Mucosa of gallbladder (tissue), 1 donor: ENCODE measurements at regions not wholly inside any gene's neighbourhood (a gene's known extent, or its start where the extent isn't known, plus 50 kb on each side); places are given as distances from the start of the nearest gene placed in this dataset.

Source experiments
- DNase-seq: peaks from one replicate; pipeline ENCODE4 v3.0.0-alpha.2; 2020; ENCODE audit warnings: low spot score
- donor health status: DM: no; HTN: no; CAD: no.

DNA sequence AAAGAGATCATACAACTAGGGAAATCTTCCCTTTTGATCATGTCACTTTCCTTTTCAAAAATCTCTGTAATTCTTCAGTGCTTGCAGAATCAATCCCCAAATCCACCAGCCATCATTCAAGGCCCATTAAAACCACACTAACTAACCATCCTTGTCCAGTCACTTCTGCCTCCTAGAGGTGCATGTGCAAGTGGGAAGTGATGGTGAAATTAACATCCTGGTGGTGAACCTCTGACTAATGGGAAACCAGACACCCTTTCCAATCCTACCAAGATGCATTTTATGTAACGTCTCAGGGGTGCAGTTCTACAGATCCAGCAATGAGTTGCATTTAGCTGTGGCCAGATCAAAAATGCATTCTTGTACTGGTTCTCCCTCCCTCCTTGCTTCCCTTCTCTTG lies 341.8 kb downstream of the RAPGEF2 start:
- no peak for DNase-seq

DNA sequence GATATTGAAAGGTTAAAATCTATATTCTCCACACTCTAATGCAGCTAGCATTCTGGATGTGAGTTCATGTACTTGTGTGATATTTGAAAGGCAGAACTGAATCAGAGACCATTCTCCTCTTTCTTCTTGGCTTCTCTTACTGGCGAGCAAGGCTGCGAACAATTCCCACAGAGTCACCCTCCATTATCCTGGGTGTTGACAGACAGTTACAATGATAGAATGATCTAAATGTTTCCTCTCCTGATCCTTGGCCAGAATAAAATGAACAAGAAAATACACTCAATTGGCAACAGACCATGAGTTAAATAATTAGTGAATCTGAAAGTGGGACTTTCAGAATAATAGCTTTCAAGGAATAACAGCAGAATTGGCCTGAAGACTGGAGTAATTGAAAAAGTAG lies 342.8 kb downstream of the RAPGEF2 start:
- DNase-seq, result no peak

DNA sequence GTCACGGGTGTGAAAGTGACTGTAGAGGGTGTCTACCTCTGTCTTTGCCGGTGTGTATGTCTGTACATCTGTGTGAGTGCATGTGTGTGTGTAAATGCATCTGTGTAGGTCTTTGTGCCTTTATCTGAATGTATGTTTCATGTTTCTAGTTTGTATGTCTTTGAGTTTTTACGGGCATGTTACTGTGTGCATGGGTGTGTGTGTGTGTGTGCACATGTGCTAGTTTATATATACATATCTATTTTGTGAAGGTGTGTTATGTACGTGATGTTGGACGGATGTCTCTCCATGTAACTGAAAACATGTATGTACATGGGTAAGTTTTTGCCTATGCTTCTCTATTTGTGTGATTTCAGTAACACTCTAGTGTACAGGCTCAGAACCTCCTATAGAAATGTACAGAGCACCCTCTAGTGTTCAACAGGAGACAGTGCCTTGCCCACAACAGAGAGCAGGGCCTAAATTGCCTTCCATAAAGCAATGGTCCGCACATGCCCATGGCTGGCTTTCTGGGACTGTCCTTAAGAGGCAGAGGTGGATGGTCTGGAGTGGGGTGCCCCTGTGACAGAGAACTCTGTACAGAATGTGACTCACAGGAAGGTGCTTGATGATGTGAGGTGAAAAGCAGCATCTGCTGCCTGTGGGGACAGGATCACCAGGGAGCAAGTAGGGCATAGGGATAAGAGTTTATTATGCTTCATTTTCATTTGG lies 343.5 kb downstream of the RAPGEF2 start:
- DNase-seq, result peak; percentile 22

DNA sequence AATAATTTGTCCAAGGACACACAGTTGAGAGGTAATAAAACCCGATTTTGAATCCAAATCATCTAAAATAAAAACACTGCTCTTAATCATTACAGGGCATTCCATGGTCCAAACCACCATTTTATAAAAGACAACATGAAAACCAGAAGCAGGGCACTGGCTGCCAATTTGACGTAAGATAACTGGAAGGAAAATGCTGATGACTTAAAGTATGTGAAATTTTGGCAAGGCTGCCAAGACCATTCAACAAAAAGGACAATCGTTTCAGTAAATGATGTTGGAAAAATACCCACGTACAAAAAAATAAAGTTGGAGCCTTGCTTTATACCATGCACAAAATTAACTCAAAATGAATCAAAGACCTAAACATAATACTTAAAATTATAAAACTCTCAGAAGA lies 344.4 kb downstream of the RAPGEF2 start:
- DNase-seq, result no peak

DNA sequence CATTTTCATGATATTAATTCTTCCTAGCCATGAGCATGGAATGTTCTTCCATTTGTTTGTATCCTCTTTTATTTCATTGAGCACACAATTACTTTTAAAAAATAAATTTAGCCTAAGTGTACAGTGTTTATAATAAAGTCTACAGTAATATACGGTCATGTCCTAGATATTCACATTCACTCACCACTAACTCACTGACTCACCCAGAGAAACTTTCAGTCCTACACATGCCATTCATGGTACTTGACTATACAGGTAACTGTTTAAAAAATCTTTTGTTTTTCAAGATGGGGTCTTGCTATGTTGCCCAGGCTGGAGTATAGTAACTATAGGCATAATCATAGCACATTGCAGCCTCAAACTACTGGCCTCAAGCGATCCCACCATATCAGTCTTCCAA lies 348.1 kb downstream of the RAPGEF2 start:
- no peak for DNase-seq

DNA sequence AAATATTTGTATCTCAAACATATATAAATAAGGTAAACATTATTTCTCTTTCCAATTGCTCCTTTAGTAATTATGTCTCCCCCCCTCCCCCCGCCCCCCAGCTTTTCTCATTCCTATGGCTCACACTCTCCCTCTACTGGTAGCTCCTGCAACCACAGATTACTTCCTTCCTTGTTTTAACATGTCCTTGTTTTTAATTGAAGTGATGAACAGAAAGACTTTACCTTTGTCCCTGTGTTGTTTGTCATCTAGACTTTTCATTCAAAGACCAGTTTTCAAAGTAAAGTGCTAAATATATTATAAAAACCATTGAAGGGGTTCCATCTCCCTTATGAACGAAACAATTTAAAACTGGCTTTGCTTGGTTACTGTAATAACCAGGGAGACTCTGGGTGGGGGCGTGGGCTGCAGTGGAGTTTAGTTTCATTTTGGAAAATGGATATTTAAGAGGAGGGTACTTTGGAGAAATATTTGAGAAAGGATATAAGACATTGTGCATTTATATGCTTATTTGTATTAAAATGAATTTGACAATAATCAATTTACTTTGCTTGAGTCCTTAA lies 352.9 kb downstream of the RAPGEF2 start:
- DNase-seq, result no peak

DNA sequence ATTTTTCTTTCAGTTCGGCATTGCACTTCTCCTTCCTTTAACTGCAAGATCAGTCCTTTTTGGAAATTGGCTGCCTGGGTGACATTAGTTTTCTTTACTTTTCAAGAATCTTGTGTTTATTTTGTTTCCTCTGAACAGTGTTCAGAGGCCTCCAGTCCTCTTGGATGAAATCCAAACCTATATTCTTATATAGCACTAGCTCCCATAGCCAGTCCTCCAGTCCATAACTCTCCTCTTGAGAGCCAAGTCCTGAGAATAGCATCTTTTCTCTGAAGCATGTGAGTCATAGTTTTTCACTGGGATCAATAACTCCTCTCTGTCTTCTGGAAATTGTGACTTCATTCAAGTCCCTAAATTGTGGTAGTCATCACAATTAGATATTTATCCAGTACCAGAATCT lies 357.5 kb downstream of the RAPGEF2 start:
- no peak for DNase-seq

DNA sequence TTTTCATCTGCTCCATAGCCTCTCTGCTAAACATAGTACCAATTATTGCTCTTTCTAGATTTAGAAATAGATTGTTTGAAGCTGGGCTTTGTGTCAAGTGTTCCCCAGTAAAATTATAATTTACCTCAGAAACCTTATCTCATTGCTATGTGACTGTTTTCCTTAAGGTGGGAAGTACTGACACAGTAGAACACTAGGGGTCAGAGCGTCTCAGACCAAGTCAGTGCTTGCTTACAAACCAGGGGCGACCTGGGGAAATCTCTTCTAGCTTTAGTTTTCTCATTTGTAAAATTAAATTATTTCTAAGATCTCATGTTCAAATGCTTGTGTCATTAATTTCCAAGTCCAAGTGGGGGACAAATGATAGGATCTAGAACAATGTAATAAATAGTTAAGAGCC lies 360.4 kb downstream of the RAPGEF2 start:
- no peak for DNase-seq

DNA sequence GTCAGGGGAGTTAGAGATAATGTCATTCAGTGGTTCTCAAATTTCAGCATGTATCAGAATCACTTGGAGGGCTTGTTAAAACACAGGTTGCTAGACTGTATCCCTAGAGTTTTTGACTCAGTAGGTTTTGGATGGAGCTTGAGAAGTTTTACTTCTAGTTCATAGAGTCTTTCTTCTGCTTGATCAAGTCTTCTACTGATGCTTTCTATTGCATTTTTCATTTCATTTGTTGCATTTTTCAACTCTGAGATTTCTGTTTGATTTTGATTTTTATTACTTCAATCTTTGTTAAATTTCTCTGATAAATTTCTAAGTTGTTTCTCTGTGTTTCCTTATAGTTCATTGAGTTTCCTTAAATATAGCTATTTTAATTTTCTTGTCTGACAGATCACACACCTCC lies 361.4 kb downstream of the RAPGEF2 start:
- no peak for DNase-seq

DNA sequence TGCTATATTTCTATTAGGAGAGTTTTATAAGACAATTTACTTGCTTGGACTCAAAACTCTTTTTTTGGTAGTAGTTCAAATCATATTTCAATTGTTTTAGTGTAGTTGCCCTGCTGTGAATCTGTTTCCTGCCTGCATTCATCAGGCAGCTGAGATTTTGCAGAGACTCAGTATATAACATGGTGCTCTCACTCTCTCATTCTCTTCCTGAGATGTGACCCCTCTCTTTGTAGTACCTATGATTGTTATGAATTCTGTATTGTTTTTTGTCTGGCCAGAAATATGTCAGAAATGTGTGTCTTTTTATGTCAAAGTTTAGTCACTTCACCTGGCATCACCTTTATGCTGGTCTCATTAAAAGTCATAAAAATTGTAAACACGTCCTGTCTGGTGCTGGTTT lies 374.0 kb downstream of the RAPGEF2 start:
- DNase-seq, result no peak

DNA sequence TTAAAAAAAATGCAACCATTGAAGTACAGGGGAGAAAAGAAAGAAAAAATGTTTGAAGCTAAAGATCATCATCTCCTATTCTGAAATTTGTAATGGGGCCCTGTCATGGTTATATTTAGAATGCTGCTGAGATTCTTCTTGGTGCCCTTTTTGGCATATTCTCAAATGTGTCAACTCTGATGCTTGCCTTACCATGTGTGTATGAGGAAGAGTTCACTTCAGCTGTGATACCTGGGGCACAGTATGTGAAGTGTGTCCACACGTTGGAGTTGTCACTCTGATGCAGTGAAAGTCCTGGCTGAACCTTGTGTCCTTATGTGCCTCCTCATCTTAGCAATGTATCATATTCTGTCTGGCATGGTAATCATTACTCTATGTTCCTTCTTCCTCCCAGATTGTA lies 377.9 kb downstream of the RAPGEF2 start:
- DNase-seq, result no peak

DNA sequence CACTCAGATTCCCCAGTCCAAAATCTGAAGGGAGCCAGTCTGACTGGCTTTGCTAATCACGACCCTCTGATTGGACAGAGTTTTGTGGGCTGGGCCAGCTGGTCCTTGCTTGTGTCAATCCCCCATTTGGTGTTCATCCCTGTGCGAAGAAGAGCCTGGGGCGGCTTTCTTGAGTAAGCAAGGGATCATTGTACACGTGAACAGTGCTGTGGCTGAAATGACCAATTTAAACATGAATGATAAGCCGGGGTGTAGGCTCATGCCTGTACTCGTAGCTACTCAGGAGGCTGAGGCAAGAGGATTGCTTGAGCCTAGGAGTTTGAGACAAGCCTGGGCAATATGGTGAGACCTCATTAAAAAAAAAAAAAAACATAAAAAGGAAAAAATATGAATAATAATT lies 379.1 kb downstream of the RAPGEF2 start:
- DNase-seq, result no peak

DNA sequence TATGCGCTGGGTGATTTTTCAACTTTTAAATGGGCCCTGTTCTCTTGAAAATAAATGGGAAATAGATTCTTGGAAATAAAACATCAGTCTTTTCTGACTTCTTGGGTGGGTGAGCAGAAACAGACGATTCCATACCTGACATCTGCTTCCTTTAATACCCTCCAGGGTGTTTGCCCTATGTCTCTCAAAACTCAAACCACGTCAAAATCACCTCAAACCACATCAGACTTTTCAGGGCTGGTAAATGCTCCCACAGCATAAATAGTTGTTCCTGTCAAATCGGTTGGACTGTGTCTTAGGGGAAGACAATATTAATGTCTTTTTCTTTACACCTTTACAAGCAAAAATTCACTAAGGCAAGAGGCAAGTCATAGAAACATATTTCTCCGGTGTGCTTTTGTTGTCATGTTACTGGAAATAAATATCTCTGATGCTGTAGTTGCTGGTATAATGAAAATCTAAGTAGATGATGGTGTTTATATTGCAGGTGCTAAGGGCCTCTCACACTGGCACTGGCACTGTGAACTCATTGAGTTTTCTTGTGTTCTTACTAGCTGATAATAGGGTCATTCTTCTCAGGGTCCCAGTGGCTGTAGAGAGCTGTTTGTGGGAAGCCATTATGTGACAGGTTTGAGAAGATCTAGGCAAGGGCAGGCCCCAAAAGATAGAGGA lies 380.4 kb downstream of the RAPGEF2 start:
- no peak for DNase-seq

DNA sequence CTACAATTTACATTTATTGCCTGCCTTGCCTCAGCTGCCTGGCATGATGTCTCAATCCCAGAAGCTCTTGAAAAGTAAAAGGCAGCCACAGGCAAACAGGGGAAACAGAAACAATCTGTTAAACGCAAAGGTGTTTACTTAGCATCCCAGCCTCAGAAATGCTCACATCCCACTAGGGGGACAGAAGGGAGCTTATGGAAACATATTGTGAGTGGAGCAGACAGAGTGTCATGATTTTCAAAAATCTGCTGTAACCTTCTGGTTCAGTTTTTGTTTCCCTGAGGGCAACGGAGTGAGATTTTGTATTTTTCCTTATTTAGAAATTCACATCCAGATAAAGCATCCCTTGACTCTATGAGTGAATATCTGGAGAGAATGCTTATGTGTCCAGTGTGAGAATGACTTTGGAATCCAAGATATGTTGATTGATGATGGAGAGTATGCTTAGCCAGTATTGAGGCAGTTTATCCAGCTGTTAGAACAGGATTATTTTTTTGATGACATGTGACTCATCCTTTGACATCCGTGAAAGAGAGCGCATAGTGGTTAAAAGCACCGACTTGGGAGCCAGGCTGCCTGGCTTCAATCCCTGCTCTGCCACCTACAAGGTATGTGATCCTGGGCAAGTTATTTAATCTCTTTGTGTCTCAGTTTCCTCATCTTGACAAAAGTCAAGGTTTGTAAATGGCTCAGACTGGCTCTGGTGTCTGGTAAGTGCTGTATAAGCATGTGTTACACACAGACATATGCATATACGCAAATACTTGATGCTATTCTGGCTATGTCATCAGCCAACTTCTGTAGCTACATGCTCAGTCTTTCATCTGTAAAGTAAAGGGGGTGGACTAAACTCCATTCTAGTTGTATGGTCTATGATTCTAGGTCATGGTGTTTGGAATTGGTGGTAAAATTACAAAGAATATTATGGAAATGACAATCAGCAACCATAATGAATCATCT lies 381.2 kb downstream of the RAPGEF2 start:
- DNase-seq, result no peak

DNA sequence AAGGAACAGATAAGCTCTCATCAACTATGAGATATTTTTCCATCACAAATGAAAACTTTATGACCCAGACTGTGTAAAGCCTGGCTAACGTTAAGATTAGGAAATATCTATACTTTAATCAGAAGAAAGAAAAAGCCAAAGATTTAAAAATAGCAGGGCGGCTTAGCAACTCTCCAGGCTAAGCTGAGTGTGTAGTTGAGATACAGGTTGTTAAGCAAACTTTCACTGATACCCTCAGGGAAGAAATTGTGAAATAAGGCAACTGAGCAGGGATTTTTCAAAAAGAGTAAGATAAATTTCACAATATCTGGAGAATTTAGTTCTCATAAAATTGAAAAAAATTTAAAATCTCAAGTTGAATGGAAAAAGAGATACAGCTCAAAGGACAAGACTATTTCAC lies 382.0 kb downstream of the RAPGEF2 start:
- no peak for DNase-seq

DNA sequence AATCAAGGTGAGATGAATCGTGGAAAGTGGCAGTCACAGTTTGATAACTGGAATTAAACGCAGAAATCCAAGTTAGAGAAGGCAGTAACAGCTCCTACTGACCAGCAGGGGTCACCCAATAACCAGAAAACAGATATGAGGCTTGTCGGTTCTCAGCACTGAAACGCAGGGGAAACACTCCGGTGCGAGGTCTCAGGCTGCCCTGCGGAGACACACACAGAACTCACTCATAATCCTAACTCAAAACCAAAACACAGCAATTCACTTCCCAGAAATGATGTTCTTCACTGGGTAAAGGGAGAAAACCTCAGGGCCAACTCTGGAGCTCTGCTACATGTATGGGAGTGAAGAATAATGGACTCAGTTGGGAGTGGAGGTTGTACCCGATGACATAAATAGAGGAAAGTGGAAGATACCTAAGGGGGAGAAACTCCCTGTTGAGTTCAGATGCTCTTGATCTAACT lies 384.4 kb downstream of the RAPGEF2 start:
- DNase-seq, result peak; percentile 41

DNA sequence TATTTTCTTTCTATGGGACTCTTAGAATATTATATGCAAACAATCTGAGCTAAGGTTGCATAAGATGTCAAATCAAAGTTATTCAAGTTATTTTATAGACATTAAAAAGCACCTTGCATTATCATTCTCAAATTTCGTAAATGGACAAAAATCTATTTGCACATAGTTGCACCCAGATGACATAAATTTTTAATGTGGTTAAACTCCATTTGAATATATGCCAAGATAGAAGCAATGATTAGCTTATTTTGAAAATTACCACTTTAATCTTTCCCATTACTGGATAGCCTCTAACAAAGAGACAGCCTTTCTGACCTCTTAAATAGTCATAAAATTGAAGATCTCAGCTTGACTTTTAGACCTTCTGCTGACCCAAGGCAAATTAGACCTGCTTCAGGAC lies 386.8 kb downstream of the RAPGEF2 start:
- no peak for DNase-seq

DNA sequence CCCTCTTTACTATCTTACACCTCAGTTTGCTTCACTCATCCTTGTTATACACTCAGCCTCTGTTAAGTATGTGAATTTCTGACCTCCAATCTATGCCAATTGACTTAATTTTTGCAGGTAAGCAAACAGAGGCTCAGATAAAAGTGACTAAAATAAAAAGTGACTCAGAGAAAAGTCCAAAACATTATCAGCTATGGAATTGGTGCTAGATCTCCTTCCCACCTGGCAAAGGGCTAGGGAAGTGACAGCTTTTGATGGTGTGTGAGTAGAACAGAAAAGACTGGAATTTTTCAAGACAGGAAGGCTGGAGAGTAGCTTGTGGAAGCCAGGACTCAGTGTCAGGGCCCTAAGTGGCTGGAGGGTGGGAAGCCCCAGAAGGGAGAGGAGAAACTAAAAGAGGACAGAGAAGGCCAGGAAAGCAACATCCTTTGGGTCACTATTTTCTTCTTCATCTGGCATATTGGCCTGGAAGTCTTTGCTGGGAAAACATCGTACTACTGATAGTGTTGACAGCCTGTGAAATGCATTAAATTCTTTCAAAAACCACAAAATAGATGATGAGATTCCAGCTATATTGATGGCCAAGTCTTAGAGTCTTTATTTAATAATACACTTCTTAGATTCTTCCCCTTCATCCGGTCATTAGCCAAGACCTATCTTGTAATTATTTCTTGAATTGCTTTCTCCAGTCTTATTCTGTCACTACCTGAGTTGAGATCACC lies 392.8 kb downstream of the RAPGEF2 start:
- no peak for DNase-seq

DNA sequence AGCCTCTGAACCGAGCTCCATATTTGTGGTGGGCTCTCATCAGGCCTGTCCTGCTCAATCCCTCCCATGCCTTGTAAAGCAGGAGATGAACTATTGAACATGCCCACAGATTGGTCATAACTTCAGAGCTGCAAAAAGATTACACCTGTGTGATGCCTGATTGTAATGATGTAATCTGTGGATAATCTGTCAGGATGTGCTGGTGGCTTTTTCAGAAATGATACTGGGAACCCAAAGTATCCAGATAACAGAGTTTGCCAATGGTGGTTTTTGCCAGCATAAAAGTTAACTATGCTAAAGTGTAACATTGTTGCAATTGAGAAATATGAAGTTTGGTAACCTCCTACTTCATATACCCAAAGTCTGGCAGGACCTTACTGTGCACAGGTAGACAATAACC lies 393.4 kb downstream of the RAPGEF2 start:
- no peak for DNase-seq

DNA sequence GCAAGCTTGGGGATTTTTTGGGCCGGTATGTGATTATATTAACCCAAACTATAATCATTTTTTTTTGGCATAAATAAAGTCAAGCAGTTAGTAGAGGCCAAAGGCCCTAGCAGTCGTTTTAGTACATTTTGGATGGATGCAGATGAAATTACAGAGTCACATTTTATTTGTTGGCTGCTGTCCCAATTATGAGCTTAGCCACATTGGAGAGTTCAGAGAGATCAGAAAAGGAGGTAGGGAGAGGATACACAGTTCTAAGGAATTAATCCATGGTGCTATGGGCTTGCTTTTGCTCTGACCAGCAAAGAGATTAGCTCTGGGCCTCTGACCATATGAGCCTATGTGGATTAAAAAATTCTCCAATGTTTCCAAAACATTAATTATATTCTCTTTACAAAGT lies 395.1 kb downstream of the RAPGEF2 start:
- no peak for DNase-seq

DNA sequence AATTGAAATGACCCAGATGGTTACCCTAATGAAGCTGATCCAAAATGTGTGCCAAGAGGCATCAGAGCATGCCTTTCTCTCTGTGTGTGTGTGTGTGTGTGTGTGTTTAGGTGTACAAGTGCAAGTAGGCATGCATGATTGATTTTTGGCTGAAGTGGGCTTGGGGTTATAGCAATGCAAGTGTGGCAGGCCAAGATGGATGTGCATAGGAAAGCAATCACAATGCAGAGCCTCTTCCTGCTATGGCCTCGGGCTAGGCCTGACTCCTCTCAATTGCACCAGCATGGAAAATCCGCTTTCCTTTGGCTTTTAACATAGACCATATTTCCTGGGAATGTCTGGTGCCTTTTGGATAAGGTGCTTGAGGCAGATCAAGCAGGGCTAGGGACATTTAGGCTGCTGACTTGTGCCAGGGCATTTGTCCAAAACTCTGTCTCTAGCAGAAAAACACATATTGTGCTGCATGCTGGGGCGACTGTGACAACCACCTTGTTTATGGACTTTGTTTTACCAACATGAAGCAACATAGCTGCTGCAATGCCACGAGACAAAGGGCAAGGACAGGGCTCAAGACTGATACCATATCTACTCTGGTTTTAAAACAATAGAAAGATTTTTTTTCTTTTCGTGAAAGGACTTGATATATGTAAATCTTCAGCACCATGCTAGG lies 395.7 kb downstream of the RAPGEF2 start:
- DNase-seq, result no peak
